GM23248 (cell line): ENCODE measurements at regions not wholly inside any gene's neighbourhood (a gene's known extent, or its start where the extent isn't known, plus 50 kb on each side); places are given as distances from the start of the nearest gene placed in this dataset.

Experiments used
- EZH2 ChIP-seq: fragments of 200-600 bp; sonication (generic); IDR thresholded peaks from 2 replicates; pipeline ENCODE4 v1.6.1; 2018; ENCODE audit warnings: antibody characterized with exemption, mild to moderate bottlenecking; ENCODE audit not compliant: insufficient read depth, poor library complexity, severe bottlenecking
- EZH2phosphoT487 ChIP-seq: fragments of 200-600 bp; sonication (generic); IDR thresholded peaks from 2 replicates; pipeline ENCODE4 v1.6.1; 2018; ENCODE audit warnings: antibody characterized with exemption, moderate library complexity, mild to moderate bottlenecking, low read depth; ENCODE audit not compliant: insufficient read depth

- TF ChIP-seq EZH2, result no peak
- no peak for TF ChIP-seq EZH2phosphoT487
Observed at GRCh38 chr11:81104051-81104450, 1629.6 kb downstream of the FAM181B start.
